ENCODE measurements at regions not wholly inside any gene's neighbourhood (a gene's known extent, or its start where the extent isn't known, plus 50 kb on each side); places are given as distances from the start of the nearest gene placed in this dataset.

GRCh38 chr14:61226015-61226654, 55.0 kb downstream of the TMEM30B start:
- no peak for FAIRE-seq

GRCh38 chr14:61225344-61225743, 55.8 kb downstream of the TMEM30B start:
- no peak for FAIRE-seq

GRCh38 chr14:61223552-61223951, 57.6 kb downstream of the TMEM30B start:
- FAIRE-seq: no peak

GRCh38 chr14:61222388-61222787, 58.8 kb downstream of the TMEM30B start:
- no peak for FAIRE-seq

- FAIRE-seq: no peak
Observed at GRCh38 chr14:61221906-61222305, 59.2 kb downstream of the TMEM30B start.

GRCh38 chr14:61219673-61220072, 61.5 kb downstream of the TMEM30B start:
- FAIRE-seq: no peak

GRCh38 chr14:61219256-61219655, 61.9 kb downstream of the TMEM30B start:
- FAIRE-seq: no peak

- no peak for FAIRE-seq
Observed at GRCh38 chr14:61218767-61219166, 62.4 kb downstream of the TMEM30B start.

- FAIRE-seq: no peak
Observed at GRCh38 chr14:61218157-61218556, 63.0 kb downstream of the TMEM30B start.

GRCh38 chr14:61217516-61217915, 63.6 kb downstream of the TMEM30B start:
- no peak for FAIRE-seq

GRCh38 chr14:61215222-61216020, 65.7 kb downstream of the TMEM30B start:
- no peak for FAIRE-seq

GRCh38 chr14:61213920-61214319, 67.2 kb downstream of the TMEM30B start:
- no peak for FAIRE-seq

GRCh38 chr14:61213191-61213621, 67.9 kb downstream of the TMEM30B start:
- no peak for FAIRE-seq

GRCh38 chr14:61212546-61212945, 68.6 kb downstream of the TMEM30B start:
- FAIRE-seq: no peak

GRCh38 chr14:61211476-61212255, 69.5 kb downstream of the TMEM30B start:
- FAIRE-seq: no peak

GRCh38 chr14:61203081-61203753, 77.9 kb downstream of the TMEM30B start:
- FAIRE-seq: no peak

- FAIRE-seq: no peak
Observed at GRCh38 chr14:61202124-61202523, 79.0 kb downstream of the TMEM30B start.

- peak; percentile 15 for FAIRE-seq
Observed at GRCh38 chr14:61201171-61201570, 80.0 kb downstream of the TMEM30B start.

- no peak for FAIRE-seq
Observed at GRCh38 chr14:61197416-61197815, 83.7 kb downstream of the TMEM30B start.

GRCh38 chr14:61196792-61197191, 84.3 kb downstream of the TMEM30B start:
- FAIRE-seq: no peak

GRCh38 chr14:61196034-61196433, 85.1 kb downstream of the TMEM30B start:
- no peak for FAIRE-seq

GRCh38 chr14:61193476-61193875, 87.7 kb downstream of the TMEM30B start:
- no peak for FAIRE-seq

- FAIRE-seq: no peak
Observed at GRCh38 chr14:61192989-61193388, 88.1 kb downstream of the TMEM30B start.
